ENCODE measurements at regions not wholly inside any gene's neighbourhood (a gene's known extent, or its start where the extent isn't known, plus 50 kb on each side); places are given as distances from the start of the nearest gene placed in this dataset.
"Not testable (repeated sequence)": the region's sequence is repeated elsewhere in the genome, so short reads cannot be mapped to it uniquely, and the experiment has no call there.

DNA sequence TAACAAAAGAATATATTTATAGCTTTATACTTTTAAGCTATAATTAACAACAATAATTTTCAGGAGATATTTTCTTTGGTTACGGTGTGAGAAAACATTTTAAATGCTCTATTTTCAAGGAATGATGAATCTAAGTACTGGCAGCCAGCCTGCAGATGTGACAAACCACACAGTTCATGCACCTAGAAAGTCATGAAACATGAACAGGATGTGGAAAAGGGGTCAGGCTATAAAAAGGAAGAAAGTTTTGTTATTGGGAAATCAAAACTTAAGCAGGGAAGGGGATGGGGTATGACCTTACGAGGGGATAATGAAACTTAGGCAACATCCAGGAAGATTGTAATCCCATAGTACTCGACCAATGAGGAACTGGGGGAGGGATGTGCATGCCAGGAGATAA, 508.7 kb upstream of the GRAMD2B start:
- TF ChIP-seq, protein P1, sequence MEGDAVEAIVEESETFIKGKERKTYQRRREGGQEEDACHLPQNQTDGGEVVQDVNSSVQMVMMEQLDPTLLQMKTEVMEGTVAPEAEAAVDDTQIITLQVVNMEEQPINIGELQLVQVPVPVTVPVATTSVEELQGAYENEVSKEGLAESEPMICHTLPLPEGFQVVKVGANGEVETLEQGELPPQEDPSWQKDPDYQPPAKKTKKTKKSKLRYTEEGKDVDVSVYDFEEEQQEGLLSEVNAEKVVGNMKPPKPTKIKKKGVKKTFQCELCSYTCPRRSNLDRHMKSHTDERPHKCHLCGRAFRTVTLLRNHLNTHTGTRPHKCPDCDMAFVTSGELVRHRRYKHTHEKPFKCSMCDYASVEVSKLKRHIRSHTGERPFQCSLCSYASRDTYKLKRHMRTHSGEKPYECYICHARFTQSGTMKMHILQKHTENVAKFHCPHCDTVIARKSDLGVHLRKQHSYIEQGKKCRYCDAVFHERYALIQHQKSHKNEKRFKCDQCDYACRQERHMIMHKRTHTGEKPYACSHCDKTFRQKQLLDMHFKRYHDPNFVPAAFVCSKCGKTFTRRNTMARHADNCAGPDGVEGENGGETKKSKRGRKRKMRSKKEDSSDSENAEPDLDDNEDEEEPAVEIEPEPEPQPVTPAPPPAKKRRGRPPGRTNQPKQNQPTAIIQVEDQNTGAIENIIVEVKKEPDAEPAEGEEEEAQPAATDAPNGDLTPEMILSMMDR (IDR thresholded peaks at IDR 0.05; ENCODE audit: insufficient read depth in 1 of 2, low read depth in 1 of 2, low read length in 1 of 2, severe bottlenecking in 1 of 2, unreplicated experiment in 1 of 2): no peak
- H3K4me3 ChIP-seq (ENCODE audit: low read depth, low read length): no peak overlapping the region
- no peaks in the 10 kb centered on the region for H3K4me1 ChIP-seq
- POLR2A ChIA-PET: no interaction called here
- H3K36me3 Mint-ChIP-seq (ENCODE audit: insufficient read depth, unreplicated experiment): no peaks in the 10 kb centered on the region
- no TSS peak for BruUV-seq (replicated peaks)
- intact Hi-C loops (cut with micrococcal nuclease; ENCODE audit: unreplicated experiment): no loop called here
- CTCF ChIA-PET: no interaction called here
- H3K4me1 Mint-ChIP-seq (ENCODE audit: low read depth, unreplicated experiment): no peaks in the 10 kb centered on the region
- DNase-seq: no peak
- H3K9me3 ChIP-seq: no peaks in the 10 kb centered on the region
- peaks cover 27% of the 10 kb centered on the region for H3K9me3 Mint-ChIP-seq (ENCODE audit: unreplicated experiment)
- no peak overlapping the region for H3K4me3 Mint-ChIP-seq (ENCODE audit: unreplicated experiment)
- H3K36me3 ChIP-seq (ENCODE audit: control insufficient read depth, insufficient read depth, low read length): no peaks in the 10 kb centered on the region
- no peak overlapping the region for H3K27ac Mint-ChIP-seq (ENCODE audit: unreplicated experiment)
- H3K27me3 Mint-ChIP-seq (ENCODE audit: insufficient read depth, unreplicated experiment): no peaks in the 10 kb centered on the region
- H3K27me3 ChIP-seq (replicated peaks; ENCODE audit: control insufficient read depth, insufficient read depth, low read length): no peaks in the 10 kb centered on the region

DNA sequence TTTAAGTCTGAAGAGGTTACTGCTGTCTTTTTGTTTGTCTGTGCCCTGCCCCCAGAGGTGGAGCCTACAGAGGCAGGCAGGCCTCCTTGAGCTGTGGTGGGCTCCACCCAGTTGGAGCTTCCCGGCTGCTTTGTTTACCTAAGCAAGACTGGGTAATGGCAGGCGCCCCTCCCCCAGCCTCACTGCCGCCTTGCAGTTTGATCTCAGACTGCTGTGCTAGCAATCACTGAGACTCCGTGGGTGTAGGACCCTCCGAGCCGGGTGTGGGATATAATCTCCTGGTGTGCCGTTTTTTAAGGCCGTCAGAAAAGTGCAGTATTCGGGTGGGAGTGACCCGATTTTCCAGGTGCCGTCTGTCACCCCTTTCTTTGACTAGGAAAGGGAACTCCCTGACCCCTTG, 499.3 kb upstream of the GRAMD2B start:
- H3K4me3 Mint-ChIP-seq (ENCODE audit: unreplicated experiment); H3K4me3 ChIP-seq (ENCODE audit: low read depth, low read length); H3K27ac Mint-ChIP-seq (ENCODE audit: unreplicated experiment); H3K9me3 ChIP-seq; POLR2A ChIA-PET; H3K36me3 Mint-ChIP-seq (ENCODE audit: insufficient read depth, unreplicated experiment); H3K27me3 ChIP-seq (replicated peaks; ENCODE audit: control insufficient read depth, insufficient read depth, low read length); H3K4me1 Mint-ChIP-seq (ENCODE audit: low read depth, unreplicated experiment); DNase-seq; H3K4me1 ChIP-seq; H3K36me3 ChIP-seq (ENCODE audit: control insufficient read depth, insufficient read depth, low read length); BruUV-seq (replicated peaks); CTCF ChIA-PET; intact Hi-C loops (cut with micrococcal nuclease; ENCODE audit: unreplicated experiment); H3K27me3 Mint-ChIP-seq (ENCODE audit: insufficient read depth, unreplicated experiment): not testable (repeated sequence)
- H3K9me3 Mint-ChIP-seq (ENCODE audit: unreplicated experiment): peaks cover 19% of the 10 kb centered on the region

DNA sequence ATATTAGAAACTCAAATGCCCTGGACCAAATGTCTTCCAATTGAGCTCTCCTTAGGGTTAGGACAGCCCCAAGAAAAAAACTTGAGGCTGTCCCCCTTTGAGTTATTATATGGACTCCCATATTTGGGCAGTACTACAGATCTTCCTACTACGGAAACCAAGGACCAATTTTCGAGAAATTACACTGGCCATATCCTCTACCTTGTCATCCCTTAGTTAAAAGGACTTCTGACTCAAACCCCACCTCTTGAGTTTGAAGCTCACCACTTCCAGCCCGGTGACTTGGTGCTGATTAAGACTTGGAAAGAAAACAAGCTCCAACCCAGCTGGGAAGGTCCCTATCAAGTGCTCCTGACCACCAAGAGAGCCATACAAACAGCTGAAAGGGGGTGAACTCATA, 497.0 kb upstream of the GRAMD2B start:
- Histone ChIP-seq H3K4me3 (ENCODE audit: low read depth, low read length) (no peak overlapping the region), H3K4me1 (no peaks in the 10 kb centered on the region), H3K9me3 (no peaks in the 10 kb centered on the region), H3K36me3 (ENCODE audit: control insufficient read depth, insufficient read depth, low read length) (no peaks in the 10 kb centered on the region), H3K27me3 (replicated peaks; ENCODE audit: control insufficient read depth, insufficient read depth, low read length) (no peaks in the 10 kb centered on the region)
- TF ChIP-seq, protein P1 (IDR thresholded peaks at IDR 0.05; ENCODE audit: insufficient read depth in 1 of 2, low read depth in 1 of 2, low read length in 1 of 2, severe bottlenecking in 1 of 2, unreplicated experiment in 1 of 2): no peak
- POLR2A ChIA-PET: no interaction called here
- no peak overlapping the region for H3K4me3 Mint-ChIP-seq (ENCODE audit: unreplicated experiment)
- no peak overlapping the region for H3K27ac Mint-ChIP-seq (ENCODE audit: unreplicated experiment)
- BruUV-seq (replicated peaks): no TSS peak
- DNase-seq: no peak
- H3K36me3 Mint-ChIP-seq (ENCODE audit: insufficient read depth, unreplicated experiment): no peaks in the 10 kb centered on the region
- intact Hi-C loops (cut with micrococcal nuclease; ENCODE audit: unreplicated experiment): no loop called here
- no peaks in the 10 kb centered on the region for H3K4me1 Mint-ChIP-seq (ENCODE audit: low read depth, unreplicated experiment)
- CTCF ChIA-PET: no interaction called here
- H3K9me3 Mint-ChIP-seq (ENCODE audit: unreplicated experiment): peaks cover 14% of the 10 kb centered on the region
- H3K27me3 Mint-ChIP-seq (ENCODE audit: insufficient read depth, unreplicated experiment): no peaks in the 10 kb centered on the region

DNA sequence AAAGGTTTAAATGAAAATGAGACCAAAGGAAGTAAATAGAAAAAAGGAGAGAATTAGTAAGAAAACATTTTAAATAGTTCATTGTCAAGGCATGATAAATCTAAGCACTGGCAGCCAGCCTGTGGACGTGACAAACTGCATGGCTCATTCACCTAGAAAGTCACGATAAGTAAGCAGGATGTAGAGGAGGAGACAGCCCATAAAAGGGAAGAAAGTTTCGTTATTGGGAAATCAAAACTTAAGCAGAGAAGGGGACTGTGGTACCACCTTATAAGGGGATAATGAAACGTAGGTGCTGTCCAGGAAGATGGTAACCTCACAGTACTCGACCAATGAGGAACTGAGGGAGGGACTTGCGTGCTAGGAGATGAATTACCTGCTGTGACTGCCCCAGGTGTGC, 494.5 kb upstream of the GRAMD2B start:
- Histone ChIP-seq H3K27me3 (replicated peaks; ENCODE audit: control insufficient read depth, insufficient read depth, low read length) (no peaks in the 10 kb centered on the region), H3K4me1 (no peaks in the 10 kb centered on the region), H3K9me3 (no peaks in the 10 kb centered on the region; the same call in 1 of the 2 replicates), H3K36me3 (ENCODE audit: control insufficient read depth, insufficient read depth, low read length) (no peaks in the 10 kb centered on the region), H3K4me3 (ENCODE audit: low read depth, low read length) (no peak overlapping the region)
- ChIA-PET CTCF (no interaction called here), POLR2A (no interaction called here)
- H3K27ac Mint-ChIP-seq (ENCODE audit: unreplicated experiment): no peak overlapping the region
- no peaks in the 10 kb centered on the region for H3K4me1 Mint-ChIP-seq (ENCODE audit: low read depth, unreplicated experiment)
- H3K9me3 Mint-ChIP-seq (ENCODE audit: unreplicated experiment): no peaks in the 10 kb centered on the region
- no peaks in the 10 kb centered on the region for H3K27me3 Mint-ChIP-seq (ENCODE audit: insufficient read depth, unreplicated experiment)
- H3K36me3 Mint-ChIP-seq (ENCODE audit: insufficient read depth, unreplicated experiment): no peaks in the 10 kb centered on the region
- H3K4me3 Mint-ChIP-seq (ENCODE audit: unreplicated experiment): no peak overlapping the region
- intact Hi-C loops (cut with micrococcal nuclease; ENCODE audit: unreplicated experiment): no loop called here
- BruUV-seq (replicated peaks): no TSS peak
- no peak for DNase-seq
- TF ChIP-seq, protein P1 (IDR thresholded peaks at IDR 0.05; ENCODE audit: insufficient read depth in 1 of 2, low read depth in 1 of 2, low read length in 1 of 2, severe bottlenecking in 1 of 2, unreplicated experiment in 1 of 2): no peak
